ENCODE measurements at regions not wholly inside any gene's neighbourhood (a gene's known extent, or its start where the extent isn't known, plus 50 kb on each side); places are given as distances from the start of the nearest gene placed in this dataset.
"Not testable (repeated sequence)": the region's sequence is repeated elsewhere in the genome, so short reads cannot be mapped to it uniquely, and the experiment has no call there.

- DNase-seq = not testable (repeated sequence)
Observed at GRCh38 chr1:273772-274171, 177.7 kb downstream of the OR4F29 start.

GRCh38 chr1:267815-268214, 183.7 kb downstream of the OR4F29 start:
- peak; percentile 70 for DNase-seq
